SU-DHL-6 (cell line): ENCODE measurements at regions not wholly inside any gene's neighbourhood (a gene's known extent, or its start where the extent isn't known, plus 50 kb on each side); places are given as distances from the start of the nearest gene placed in this dataset.

ENCODE experiments used
- H2AFZ ChIP-seq: fragments of 200-600 bp; sonication (generic); 2 replicates; pipeline ENCODE4 v1.6.1; 2014; ENCODE audit warnings: low read depth, mild to moderate bottlenecking, moderate library complexity, mixed read lengths, antibody characterized with exemption, low read length; ENCODE audit not compliant: severe bottlenecking
- H3F3A ChIP-seq: fragments of 200-600 bp; shearing (Covaris generic); 2 replicates; pipeline ENCODE4 v1.6.0; 2016; ENCODE audit warnings: antibody characterized with exemption, mild to moderate bottlenecking; ENCODE audit not compliant: insufficient read depth
- H3K27ac ChIP-seq: fragments of 200-600 bp; sonication (generic); 2 replicates; pipeline ENCODE4 v1.5.1; 2016; ENCODE audit warnings: low read depth, mild to moderate bottlenecking, low read length, moderate library complexity, mixed read lengths
- H3K27me3 ChIP-seq: fragments of 200-600 bp; sonication (generic), shearing (Covaris generic); 2 replicates; pipeline ENCODE4 v1.6.0; 2014; ENCODE audit warnings: mild to moderate bottlenecking, low read length
- H3K36me3 ChIP-seq: fragments of 200-600 bp; sonication (generic); 2 replicates; pipeline ENCODE4 v1.6.1; 2014; ENCODE audit warnings: mild to moderate bottlenecking, low read length, mixed read lengths
- H3K4me2 ChIP-seq: fragments of 300-600, 200-600 bp; shearing (Covaris generic), sonication (generic); 2 replicates; pipeline ENCODE4 v1.6.0; 2014; ENCODE audit warnings: low read length, low read depth, mild to moderate bottlenecking; ENCODE audit not compliant: poor library complexity, severe bottlenecking
- H3K4me3 ChIP-seq: fragments of 200-600 bp; sonication (generic); 2 replicates; pipeline ENCODE4 v1.5.1; 2014; ENCODE audit warnings: antibody characterized with exemption, low read length, mild to moderate bottlenecking, mixed read lengths; ENCODE audit not compliant: insufficient read depth, poor library complexity, severe bottlenecking
- H3K79me2 ChIP-seq: fragments of 200-600 bp; sonication (generic); 2 replicates; pipeline ENCODE4 v1.6.1; 2014; ENCODE audit warnings: mild to moderate bottlenecking, low read length, moderate library complexity; ENCODE audit not compliant: insufficient read depth
- H3K9ac ChIP-seq: fragments of 200-600 bp; sonication (generic); 2 replicates; pipeline ENCODE4 v1.7.0; 2014; ENCODE audit warnings: mild to moderate bottlenecking, low read length
- H3K9me2 ChIP-seq: fragments of 200-600 bp; sonication (generic); replicated peaks from 2 replicates; pipeline ENCODE4 v1.6.1; 2014; ENCODE audit warnings: low read length; ENCODE audit not compliant: insufficient read depth
- H3K9me3 ChIP-seq: fragments of 200-600 bp; sonication (generic); 2 replicates; pipeline ENCODE4 v1.6.1; 2014; ENCODE audit warnings: low read length, mixed read lengths; ENCODE audit not compliant: insufficient read depth
- H4K20me1 ChIP-seq: fragments of 200-600 bp; sonication (generic); 2 replicates; pipeline ENCODE4 v1.6.1; 2014; ENCODE audit warnings: low read depth, mild to moderate bottlenecking, antibody characterized with exemption, low read length, moderate library complexity, mixed read lengths
- CTCF ChIP-seq: fragments of 200-600 bp; sonication (generic); IDR thresholded peaks from one replicate; pipeline ENCODE4 v1.5.1; 2017; ENCODE audit warnings: antibody characterized with exemption, mild to moderate bottlenecking, low read length, moderate library complexity; ENCODE audit not compliant: insufficient read depth, poor library complexity, severe bottlenecking
- EZH2phosphoT487 ChIP-seq: fragments of 200-600 bp; sonication (generic), shearing (Covaris generic); conservative IDR thresholded peaks from 2 replicates; pipeline ENCODE4 v1.6.1; 2018; ENCODE audit warnings: mild to moderate bottlenecking, antibody characterized with exemption, low read length, moderate library complexity, mixed read lengths

GRCh38 chr4:112840619-112841018, 203.7 kb downstream of the LARP7 start:
- H3F3A ChIP-seq = no peaks in the 10 kb centered on the region
- H3K4me3 ChIP-seq = no peak overlapping the region
- no peaks in the 10 kb centered on the region for H3K9me2 ChIP-seq
- no peak for TF ChIP-seq EZH2phosphoT487
- no peak for TF ChIP-seq CTCF
- no peak overlapping the region for H3K9ac ChIP-seq
- H3K79me2 ChIP-seq = no peaks in the 10 kb centered on the region
- no peaks in the 10 kb centered on the region for H3K36me3 ChIP-seq
- no peak overlapping the region for H3K27ac ChIP-seq
- H3K9me3 ChIP-seq = no peaks in the 10 kb centered on the region
- H2AFZ ChIP-seq = no peak overlapping the region
- no peaks in the 10 kb centered on the region for H3K27me3 ChIP-seq
- no peaks in the 10 kb centered on the region for H4K20me1 ChIP-seq
- H3K4me2 ChIP-seq = no peak overlapping the region

GRCh38 chr4:112842513-112842912, 205.6 kb downstream of the LARP7 start:
- no peaks in the 10 kb centered on the region for H3K36me3 ChIP-seq
- H3K27me3 ChIP-seq = no peaks in the 10 kb centered on the region
- no peaks in the 10 kb centered on the region for H3K79me2 ChIP-seq
- H3F3A ChIP-seq = no peaks in the 10 kb centered on the region
- H4K20me1 ChIP-seq = no peaks in the 10 kb centered on the region
- no peak overlapping the region for H3K9ac ChIP-seq
- no peak overlapping the region for H3K4me2 ChIP-seq
- H2AFZ ChIP-seq = no peak overlapping the region
- TF ChIP-seq EZH2phosphoT487 (no peak), CTCF (no peak)
- H3K4me3 ChIP-seq = no peak overlapping the region
- H3K9me2 ChIP-seq = no peaks in the 10 kb centered on the region
- no peaks in the 10 kb centered on the region for H3K9me3 ChIP-seq
- no peak overlapping the region for H3K27ac ChIP-seq

- no peaks in the 10 kb centered on the region for H4K20me1 ChIP-seq
Observed at GRCh38 chr4:112845386-112845785, 204.1 kb upstream of the ANK2 start.

More at GRCh38 chr4:112845386-112845785, 204.1 kb upstream of the ANK2 start:
- Histone ChIP-seq H3K9me2 (no peaks in the 10 kb centered on the region), H3K9me3 (no peaks in the 10 kb centered on the region), H3K4me2 (no peak overlapping the region), H3K27ac (no peak overlapping the region), H3F3A (no peaks in the 10 kb centered on the region), H2AFZ (no peak overlapping the region), H3K79me2 (no peaks in the 10 kb centered on the region), H3K36me3 (no peaks in the 10 kb centered on the region), H3K4me3 (no peak overlapping the region), H3K9ac (no peak overlapping the region), H3K27me3 (no peaks in the 10 kb centered on the region)
- TF ChIP-seq CTCF = no peak
- TF ChIP-seq EZH2phosphoT487 = no peak
